Thyroid gland (tissue), 4 donors: ENCODE measurements at regions not wholly inside any gene's neighbourhood (a gene's known extent, or its start where the extent isn't known, plus 50 kb on each side); places are given as distances from the start of the nearest gene placed in this dataset.
"Not testable (repeated sequence)": the region's sequence is repeated elsewhere in the genome, so short reads cannot be mapped to it uniquely, and the experiment has no call there.

Experiments
- CTCF ChIP-seq, 6 experiments: fragments of 200-600 bp in 3 of 6; fragments of 450-650 bp in 3 of 6; sonication (generic) in 3 of 6; IDR thresholded peaks; one replicate each; pipeline ENCODE4 v1.5.1; 2016 to 2019; ENCODE audit warnings: antibody characterized with exemption in 6 of 6, mild to moderate bottlenecking in 2 of 6, inconsistent platforms in 1 of 6, moderate library complexity in 1 of 6
- POLR2A ChIP-seq, 2 donors: fragments of 450-650 bp; IDR thresholded peaks; one replicate each; pipeline ENCODE4 v1.6.1; 2017; ENCODE audit warnings: antibody characterized with exemption in 2 of 2, mild to moderate bottlenecking in 2 of 2, moderate library complexity in 1 of 2

GRCh38 chr2:90123409-90123808 is 1431.9 kb downstream of the RPIA start:
- TF ChIP-seq CTCF, POLR2A (IDR thresholded peaks at IDR 0.05): not testable (repeated sequence)
